ENCODE measurements at regions not wholly inside any gene's neighbourhood (a gene's known extent, or its start where the extent isn't known, plus 50 kb on each side); places are given as distances from the start of the nearest gene placed in this dataset.
"Not testable (repeated sequence)": the region's sequence is repeated elsewhere in the genome, so short reads cannot be mapped to it uniquely, and the experiment has no call there.

DNA sequence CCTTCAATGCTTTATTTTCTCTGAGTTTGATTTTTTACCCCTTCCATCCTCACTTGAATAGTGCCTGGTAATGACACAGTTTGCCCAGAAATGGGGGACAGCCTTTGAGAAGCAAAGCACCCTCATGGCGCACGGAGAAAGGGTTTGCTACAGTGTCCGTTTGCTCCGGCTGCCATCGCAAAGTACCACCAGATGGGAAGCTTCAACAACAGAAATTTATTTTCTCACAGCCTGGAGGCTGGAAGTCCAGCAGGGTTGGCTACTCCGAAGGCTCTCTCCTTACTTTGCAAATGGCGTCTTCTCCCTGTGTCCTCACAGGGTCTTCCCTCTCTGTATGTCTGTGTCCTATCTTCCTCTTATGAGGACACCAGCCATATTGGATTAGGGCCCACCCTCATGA lies 327.7 kb upstream of the KAZN start:
- DNase-seq = no peak

DNA sequence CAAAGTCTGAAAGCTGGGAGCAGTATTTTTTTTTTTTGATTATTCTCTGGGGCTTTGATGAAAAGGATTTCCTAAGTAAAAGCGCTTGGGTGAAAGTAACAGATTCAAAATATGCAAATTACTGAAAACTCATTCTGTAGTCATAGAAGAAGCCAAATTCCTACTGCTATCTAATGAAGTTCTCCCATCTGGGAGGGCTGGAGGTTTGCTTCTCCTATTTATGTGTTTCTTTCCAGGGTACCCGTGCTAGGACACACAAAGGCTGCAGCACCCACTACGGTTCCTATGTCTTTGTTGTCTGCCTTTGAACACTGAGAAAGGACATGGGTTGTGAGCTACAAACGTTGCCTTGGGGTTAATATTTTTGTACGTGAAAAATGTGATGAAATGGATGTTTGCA lies 324.7 kb upstream of the KAZN start:
- DNase-seq = no peak

DNA sequence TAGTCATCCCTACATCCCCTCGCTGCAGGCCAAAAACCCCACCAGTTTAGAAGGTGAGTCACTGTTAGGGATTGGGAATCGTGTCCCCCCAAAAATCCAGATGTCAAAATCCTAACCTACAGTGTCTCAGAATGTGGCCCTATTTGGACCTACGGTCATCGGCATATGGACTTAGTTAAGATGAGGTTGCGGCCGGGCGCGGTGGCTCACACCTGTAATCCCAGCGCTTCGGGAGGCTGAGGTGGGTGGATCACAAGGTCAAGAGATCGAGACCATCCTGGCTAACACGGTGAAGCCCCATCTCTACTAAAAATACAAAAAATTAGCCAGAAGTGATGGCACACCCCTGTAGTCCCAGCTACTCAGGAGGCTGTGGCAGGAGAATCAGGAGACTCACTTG lies 318.6 kb upstream of the KAZN start:
- not testable (repeated sequence) for DNase-seq

DNA sequence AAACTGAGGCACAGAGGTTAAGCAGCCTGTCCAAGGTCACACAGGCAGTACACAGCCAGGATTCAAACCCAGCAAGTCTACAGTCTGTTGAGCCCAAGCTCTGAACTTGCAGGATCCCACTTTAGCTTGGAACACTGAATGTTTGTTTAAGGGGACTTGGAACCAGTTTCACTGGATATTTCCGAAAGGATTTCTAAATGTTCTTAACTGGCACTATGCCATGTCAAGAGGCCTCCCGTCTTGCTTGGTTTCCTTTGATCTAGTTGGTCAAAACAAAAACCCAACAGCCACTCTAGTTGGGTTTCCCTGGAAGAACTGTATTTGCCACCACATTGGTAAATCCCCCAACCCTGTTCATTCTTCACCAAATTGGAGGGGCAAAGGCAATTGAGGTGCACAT lies 317.6 kb upstream of the KAZN start:
- no peak for DNase-seq

DNA sequence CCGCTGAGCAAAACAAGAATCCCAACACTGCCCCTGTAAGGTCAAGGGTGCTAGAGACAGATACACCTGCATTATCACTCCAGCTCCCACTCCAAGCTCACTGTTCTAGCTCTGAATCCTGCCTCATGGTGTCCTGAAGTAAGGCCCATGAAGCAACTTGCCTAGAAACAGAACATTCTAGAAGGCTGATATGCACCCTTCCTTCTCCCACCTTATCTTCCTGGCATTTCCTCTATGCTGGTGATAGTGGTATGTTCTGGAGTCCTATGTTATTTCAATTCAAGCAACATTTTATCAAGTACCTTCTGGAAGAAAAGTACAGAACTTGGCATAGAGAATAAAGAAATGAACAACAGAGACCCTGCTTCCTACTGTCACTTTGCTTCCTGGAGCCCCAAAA lies 317.1 kb upstream of the KAZN start:
- no peak for DNase-seq

DNA sequence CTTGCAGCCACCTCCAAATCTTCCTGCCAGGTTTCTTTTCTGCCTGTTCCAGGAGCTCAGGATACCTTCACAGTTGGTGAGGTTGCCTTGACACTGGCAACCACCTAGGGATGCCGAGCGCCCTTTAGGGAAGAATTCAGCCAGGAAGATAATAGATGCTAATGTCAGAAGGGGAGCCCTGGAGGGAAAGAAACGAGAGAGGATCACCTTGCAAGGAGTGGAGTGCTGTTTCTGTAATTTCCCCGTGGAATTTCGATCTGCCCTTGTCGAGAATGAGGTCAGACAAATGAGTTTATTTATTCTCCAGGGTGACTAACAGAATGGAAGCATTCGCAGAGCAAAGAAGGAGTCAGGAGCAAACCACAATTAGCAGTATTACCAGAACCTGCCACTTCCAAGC lies 315.8 kb upstream of the KAZN start:
- no peak for DNase-seq

DNA sequence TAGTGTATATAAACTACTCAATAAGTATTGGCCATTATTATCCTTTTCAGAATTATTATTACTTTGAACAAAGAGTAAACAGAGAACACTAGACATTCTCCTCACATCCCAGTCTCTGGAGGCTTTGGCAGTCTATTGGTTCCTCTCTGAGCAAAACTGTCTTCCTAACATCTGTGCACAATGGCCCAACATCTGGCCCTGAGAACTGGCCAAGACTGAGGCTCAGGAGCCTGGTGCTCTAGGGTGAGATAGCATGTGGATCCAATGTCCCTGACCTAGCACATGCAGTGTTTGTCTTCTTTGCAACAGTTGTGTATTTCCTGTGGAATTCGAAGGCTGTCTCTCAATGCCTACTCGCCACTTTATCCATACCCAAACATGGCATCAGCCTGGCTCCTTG lies 313.2 kb upstream of the KAZN start:
- DNase-seq = no peak

DNA sequence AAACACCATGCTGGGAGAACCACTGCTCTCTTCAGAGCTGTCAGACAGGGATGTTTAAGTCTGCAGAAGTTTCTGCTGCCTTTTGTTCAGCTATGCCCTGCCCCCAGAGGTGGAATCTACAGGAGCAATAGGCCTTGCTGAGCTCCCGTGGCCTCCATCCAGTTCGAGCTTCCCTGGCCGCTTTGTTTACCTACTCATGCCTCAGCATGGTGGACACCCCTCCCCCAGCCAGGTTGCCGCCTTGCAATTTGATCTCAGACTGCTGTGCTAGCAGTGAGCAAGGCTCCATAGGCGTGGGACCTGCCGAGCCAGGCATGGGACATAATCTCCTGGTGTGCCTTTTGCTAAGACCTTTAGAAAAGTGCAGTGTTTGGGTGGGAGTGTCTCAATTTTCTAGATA lies 307.3 kb upstream of the KAZN start:
- DNase-seq = not testable (repeated sequence)

DNA sequence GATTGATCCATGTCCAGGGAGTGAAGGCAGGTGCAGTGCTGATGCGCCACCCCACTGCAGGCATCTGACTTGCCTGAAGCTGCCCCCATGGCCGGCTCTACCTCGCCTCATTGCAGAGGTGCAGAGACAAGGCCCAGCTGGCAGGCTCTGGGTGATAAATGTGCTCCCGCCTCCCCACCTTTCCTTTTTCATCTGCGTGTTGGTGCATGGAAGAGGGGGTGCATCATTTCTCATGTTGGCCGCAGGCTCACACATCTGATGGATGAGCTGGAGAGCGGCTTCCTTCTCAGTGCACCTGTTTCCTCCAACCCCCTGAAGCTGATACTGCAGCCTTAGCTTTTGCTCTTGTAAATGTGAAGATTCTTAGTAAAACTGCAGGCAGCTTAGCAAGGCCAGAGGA lies 306.0 kb upstream of the KAZN start:
- DNase-seq = no peak

DNA sequence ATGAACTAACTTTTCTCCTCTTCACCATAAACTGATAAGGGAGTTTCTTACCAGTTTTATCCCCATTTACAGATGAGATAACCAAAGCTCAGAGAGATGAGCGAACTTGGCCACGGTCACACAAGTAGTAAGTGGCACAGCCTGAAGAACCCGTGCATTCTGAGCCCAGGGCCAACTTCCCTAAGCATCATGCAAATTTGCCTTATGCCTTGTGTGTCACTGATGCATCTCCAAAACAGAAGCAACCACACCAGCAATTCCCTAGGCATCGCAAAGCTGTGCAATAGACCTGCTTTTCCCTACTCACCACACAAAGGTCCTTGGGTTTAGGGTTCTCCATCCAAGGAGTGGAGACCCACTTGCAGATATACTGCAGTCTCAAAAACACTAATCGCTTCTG lies 304.5 kb upstream of the KAZN start:
- no peak for DNase-seq

DNA sequence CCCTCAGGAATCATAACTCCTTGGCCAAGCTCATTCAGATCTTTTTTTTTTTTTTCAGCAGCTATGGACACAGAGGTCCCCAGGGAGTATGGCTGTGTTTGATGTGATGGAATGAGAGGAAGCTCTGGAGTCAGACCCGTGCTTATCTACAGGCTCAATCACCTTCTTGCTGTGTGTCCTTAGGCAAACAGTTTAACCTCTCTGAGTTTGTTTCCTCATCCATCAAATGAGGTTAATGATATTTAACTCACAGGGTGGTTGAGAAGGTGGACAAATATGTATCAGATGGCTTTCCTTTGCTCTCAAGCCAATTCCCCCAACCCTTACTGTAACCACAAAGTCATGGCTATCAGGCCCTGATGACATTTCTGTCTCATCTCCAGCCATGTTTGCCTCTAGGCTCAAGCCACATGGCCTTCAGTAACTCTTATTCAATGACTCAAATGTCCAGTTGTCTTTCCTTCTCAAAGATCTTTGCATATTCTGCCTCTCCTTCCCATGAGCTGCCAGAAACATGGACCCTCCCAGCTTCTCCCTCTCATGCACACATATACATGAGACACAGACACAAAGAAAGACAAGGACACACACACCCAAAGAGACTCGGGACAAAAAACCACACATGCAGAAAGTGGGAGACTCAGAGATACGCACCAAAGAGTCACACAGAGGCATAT lies 303.5 kb upstream of the KAZN start:
- DNase-seq = no peak

DNA sequence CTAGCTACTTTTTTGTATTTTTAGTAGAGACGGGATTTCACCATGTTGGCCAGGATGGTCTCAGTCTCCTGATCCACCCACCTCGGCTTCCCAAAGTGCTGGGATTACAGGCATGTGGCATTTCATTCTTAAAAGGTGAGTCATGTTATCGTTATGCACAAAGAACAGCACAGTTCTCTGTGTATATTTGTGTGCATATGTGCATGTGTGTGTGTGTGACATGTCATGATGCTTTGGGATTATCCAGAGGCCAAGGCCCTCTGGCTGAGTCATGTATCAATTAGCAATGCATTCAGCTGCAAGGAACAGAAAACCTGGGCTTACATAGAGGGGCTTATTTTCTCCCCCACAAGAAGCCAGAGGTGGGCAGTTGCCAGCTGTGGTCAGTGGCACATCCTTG lies 301.7 kb upstream of the KAZN start:
- no peak for DNase-seq

DNA sequence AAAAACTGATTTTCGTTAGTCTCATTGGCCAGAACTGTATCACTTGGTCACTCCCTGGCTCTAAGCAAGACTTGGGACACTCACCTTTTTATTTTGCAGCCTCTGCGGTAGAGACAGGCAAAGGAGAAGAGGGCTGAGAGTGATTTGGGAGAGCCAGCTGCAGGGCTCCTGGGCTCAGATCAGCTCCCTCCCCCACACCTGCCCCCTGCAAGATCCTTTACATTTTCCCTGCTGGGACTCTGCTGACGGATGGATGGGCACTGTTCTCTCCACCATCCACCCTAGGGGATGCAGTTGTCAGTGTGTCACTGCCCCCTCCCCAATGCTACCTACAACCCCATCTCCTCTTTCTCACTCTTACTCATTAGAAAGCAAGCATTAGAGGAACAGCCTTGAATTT lies 301.1 kb upstream of the KAZN start:
- DNase-seq = no peak

DNA sequence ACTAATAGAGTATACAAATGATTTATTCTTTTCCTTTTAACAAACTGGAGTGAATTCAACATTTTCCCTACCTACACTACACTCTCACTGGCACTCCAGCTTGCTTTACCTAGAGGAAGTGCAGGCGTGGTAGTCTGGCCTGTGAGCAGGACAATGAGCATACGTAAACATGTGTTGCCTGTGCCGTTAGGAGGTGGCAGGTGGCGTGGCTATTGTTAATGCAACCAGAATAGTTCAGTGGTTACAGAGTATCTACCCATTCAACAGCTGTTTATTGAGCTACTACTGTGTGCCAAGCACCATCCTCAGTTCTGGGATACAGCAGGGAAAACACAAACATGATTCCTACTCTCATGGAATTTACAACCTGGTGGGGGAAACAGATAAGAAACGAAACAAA lies 299.7 kb upstream of the KAZN start:
- DNase-seq = no peak

DNA sequence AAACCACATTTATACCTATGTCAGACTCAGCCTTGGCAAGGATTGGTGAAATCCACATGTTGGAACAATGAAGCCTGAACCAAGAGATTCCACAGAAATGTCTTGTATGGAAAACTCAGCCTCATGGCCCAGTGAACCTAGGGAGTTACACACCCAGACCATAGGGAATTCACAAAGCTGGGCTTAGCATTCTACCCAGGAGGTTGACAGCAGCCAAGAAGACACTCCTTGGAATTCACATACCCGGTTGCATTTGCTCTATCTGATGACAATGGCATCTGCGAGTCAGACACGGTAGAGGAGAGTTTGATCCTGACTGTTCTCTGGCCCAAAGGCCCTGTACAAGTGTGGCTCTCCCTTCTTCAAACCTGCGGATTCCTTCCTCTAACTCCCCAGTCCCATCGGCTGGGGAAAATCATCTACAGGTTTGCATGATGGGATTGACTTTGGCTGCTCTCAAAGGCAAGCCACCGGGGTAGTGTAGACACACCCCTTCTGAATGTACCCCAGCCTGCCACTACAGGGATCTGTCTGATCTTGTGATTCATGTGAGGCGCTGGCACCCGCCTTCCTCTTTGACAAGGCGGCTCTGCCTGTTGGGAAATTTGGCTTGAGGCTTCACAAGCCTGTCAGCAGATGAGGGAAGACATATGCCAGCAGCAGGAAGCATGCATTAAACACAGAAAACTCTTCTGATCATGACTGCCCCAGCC lies 297.3 kb upstream of the KAZN start:
- DNase-seq = no peak

DNA sequence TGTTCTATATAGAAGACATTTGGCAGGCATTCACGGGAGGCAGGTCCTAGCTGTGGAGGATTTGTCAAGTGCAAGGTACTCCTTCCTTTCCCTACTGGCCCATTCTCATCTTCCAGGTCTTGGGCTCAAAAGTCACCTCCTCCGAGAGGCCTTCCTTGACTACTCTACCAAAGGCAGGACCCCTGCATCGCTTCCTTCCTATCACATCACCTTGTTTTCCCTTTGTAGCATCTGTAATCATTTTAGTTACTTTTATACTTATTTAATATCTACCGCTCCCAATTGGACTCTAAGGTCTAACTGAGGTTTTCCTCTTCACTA lies 296.8 kb upstream of the KAZN start:
- no peak for DNase-seq

DNA sequence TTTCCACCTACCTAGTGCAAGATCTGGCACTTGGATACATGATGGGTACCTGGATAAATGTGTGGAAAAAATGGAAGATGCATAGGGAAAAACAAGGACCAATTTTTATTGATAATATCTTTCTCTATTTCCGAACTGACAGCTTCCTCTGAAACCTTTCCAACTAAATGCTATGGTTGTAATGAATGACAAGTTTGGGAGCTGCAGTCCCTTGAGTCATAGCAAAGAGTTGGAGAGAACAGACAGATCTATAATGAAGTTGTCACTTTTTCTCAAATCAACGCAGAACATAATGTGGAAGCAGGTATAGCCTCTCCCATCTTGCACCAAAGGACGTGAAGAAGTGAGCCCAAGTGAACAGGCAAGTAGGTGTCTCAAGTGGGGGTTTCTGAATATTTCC lies 296.5 kb upstream of the KAZN start:
- no peak for DNase-seq

DNA sequence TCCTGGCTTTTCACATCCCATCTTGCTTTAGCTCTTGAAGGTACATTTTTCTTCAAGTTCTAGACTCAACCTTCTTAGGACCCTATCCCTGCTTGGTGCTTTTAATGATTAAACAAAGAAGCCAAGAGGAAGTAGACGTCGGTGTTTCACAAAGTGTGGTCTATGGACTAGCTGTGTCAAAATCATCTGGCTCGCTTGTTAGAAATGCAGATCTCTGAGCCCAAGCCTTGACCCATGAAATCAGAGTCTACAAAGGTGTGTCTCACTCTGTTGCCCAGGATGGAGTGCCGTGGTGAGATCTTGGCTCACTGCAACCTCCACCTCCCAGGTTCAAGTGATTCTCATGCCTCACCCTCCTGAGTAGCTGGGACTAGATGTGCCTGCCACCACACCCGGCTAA lies 295.5 kb upstream of the KAZN start:
- DNase-seq = no peak

DNA sequence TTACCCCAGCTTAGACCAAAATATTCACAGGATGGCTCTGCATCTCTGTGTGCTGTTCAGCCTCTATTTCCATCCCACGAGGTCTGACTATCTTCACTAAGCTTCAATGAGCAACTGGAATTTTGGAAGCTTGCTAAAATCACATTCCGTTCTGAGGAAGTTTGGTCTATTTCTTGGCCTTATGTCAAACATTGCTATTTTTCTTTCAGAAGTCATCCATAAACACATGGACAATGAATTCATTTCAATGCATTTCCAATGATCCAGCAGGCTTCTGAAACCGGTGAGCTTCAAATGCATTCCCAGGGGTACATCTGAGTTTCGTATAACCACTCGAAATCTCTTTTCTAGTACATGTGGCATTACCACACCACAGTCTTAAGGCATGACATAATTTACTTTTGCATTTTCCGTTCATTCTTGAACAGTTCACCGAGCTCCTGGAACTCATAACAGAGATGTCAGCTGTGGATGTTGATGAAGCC lies 294.1 kb upstream of the KAZN start:
- no peak for DNase-seq

DNA sequence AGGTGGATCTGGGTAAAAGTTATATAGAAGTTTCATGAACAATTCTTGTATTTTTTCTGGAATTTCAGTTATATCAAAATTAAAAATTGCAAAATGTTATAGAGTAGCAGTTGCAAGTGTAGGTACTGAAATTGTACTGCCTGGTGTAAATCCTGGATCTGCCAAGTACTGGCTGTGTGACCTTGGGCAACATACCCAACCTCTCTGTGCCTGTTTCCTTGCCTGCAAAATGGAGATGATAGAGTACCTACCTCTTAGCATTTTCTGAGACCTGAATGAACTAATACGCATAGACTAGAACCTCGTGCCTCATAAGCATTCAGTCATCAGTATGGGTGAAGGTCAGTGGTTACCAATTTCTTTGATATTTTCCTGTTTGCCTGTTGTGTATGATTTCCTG lies 290.0 kb upstream of the KAZN start:
- no peak for DNase-seq

DNA sequence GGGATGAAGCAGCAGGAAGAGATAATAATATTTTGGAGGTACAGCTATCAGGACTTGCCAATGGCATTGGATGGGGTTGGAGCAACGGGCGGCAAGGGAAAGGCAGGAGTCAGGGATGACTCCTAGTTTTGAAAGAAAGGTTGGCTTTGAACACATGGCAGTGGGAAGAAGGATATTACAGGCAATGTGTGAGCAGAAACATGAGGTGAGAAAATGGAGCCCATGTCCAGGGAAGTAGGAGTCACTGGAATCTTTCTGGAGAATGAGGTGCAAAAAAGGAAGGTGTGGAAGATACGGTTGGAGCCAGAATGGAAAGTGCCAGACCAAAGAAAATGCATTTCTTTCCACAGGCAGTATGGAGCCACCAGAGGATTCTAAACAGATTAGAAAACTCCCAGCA lies 288.5 kb upstream of the KAZN start:
- DNase-seq = no peak

DNA sequence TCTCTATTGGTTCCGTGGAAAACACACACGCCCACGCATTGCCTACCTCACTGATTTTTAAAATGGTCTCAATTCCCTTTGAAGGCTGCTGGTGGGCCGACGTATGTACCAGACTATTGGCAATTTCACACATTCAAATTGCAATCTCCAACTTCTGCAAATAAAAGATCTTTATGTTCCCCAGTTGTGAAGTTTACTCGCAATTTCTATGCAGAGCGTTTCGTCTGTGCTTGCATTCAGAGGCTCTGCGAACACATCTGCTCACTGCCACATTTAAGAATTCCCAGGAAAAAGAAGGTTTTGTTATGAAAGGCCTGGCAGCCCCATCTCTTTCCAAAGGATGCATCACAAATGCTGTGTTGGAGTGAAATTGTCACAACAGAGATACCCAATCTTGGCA lies 288.0 kb upstream of the KAZN start:
- no peak for DNase-seq

DNA sequence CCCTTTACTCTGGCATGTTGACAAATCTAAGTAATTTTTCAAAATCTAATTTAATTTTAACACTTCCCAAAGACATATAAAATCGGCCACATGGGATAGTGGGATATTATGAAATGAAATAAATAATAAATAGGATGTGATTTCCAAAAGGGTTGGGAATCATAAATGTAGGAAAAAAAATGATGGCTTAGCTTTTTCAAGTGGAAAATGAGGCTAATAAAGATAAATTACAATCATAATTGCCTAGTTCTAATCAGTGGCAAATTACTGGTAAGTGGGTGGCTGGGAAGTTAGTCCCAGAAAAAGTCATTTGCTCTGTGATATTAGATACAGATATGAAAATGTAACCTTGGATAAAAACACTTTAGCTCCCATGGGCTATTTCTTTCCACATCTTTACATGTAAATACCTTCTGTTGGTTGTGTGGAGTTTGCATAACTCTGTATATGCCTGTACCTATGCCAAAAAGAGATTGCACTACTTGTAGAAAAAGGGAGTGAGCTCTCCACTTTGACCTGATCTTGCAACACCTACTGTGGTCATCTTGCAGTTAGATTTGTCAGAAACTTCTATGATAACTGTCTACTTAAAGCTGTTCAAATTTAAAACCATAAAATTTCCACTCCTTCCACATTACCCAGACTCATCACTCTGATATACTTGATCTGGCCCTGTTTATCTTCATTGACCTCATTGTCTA lies 284.6 kb upstream of the KAZN start:
- no peak for DNase-seq

DNA sequence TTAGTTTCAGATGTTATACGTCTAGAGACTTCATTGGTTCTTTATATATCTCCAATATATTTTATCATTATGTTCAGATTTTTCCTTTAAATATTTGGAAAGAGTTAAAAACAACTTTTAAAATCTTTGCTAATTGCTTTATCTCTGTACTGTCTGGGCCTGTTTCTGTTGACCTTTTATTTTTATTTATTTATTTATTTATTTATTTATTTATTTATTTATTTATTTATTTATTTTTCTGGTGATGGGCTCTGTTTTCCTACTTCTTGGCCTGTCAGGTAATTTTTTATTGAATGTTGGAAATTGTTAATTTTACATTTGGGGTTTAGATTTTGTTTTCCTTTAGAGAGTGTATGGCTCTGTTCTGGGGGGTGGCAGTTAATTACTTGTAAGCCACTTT lies 279.7 kb upstream of the KAZN start:
- no peak for DNase-seq
